ENCODE measurements at regions not wholly inside any gene's neighbourhood (a gene's known extent, or its start where the extent isn't known, plus 50 kb on each side); places are given as distances from the start of the nearest gene placed in this dataset.
"Not testable (repeated sequence)": the region's sequence is repeated elsewhere in the genome, so short reads cannot be mapped to it uniquely, and the experiment has no call there.

GRCh38 chr5:60436518-60436917 is 263.4 kb downstream of the DEPDC1B start:
- no peaks in the 10 kb centered on the region for H3K4me1 ChIP-seq
- no peaks in the 10 kb centered on the region for H3K36me3 ChIP-seq (ENCODE audit: control insufficient read depth, insufficient read depth, low read length)
- intact Hi-C loops (cut with micrococcal nuclease; ENCODE audit: unreplicated experiment): no loop called here
- ChIA-PET POLR2A (no interaction called here), CTCF (no interaction called here)
- H3K27me3 ChIP-seq (replicated peaks; ENCODE audit: control insufficient read depth, insufficient read depth, low read length): no peaks in the 10 kb centered on the region
- H3K4me3 Mint-ChIP-seq (ENCODE audit: unreplicated experiment): no peak overlapping the region
- no peak overlapping the region for H3K27ac Mint-ChIP-seq (ENCODE audit: unreplicated experiment)
- no peaks in the 10 kb centered on the region for H3K9me3 Mint-ChIP-seq (ENCODE audit: unreplicated experiment)
- BruUV-seq (replicated peaks): no TSS peak
- no peak for DNase-seq
- no peak for TF ChIP-seq CTCF (IDR thresholded peaks at IDR 0.05; ENCODE audit: insufficient read depth in 1 of 2, low read depth in 1 of 2, low read length in 1 of 2, severe bottlenecking in 1 of 2, unreplicated experiment in 1 of 2)
- H3K9me3 ChIP-seq: no peaks in the 10 kb centered on the region
- no peaks in the 10 kb centered on the region for H3K4me1 Mint-ChIP-seq (ENCODE audit: low read depth, unreplicated experiment)
- peaks cover 2% of the 10 kb centered on the region for H3K27me3 Mint-ChIP-seq (ENCODE audit: insufficient read depth, unreplicated experiment)
- H3K36me3 Mint-ChIP-seq (ENCODE audit: insufficient read depth, unreplicated experiment): no peaks in the 10 kb centered on the region
- no peak overlapping the region for H3K4me3 ChIP-seq (ENCODE audit: low read depth, low read length)

GRCh38 chr5:60435808-60436207 is 264.2 kb downstream of the DEPDC1B start:
- no peak overlapping the region for H3K27ac Mint-ChIP-seq (ENCODE audit: unreplicated experiment)
- ChIA-PET POLR2A (no interaction called here), CTCF (no interaction called here)
- no peaks in the 10 kb centered on the region for H3K9me3 Mint-ChIP-seq (ENCODE audit: unreplicated experiment)
- H3K36me3 Mint-ChIP-seq (ENCODE audit: insufficient read depth, unreplicated experiment): no peaks in the 10 kb centered on the region
- Histone ChIP-seq H3K9me3 (no peaks in the 10 kb centered on the region), H3K4me1 (no peaks in the 10 kb centered on the region), H3K36me3 (ENCODE audit: control insufficient read depth, insufficient read depth, low read length) (no peaks in the 10 kb centered on the region), H3K27me3 (replicated peaks; ENCODE audit: control insufficient read depth, insufficient read depth, low read length) (no peaks in the 10 kb centered on the region), H3K4me3 (ENCODE audit: low read depth, low read length) (no peak overlapping the region)
- no peak for DNase-seq
- H3K4me1 Mint-ChIP-seq (ENCODE audit: low read depth, unreplicated experiment): no peaks in the 10 kb centered on the region
- intact Hi-C loops (cut with micrococcal nuclease; ENCODE audit: unreplicated experiment): no loop called here
- H3K4me3 Mint-ChIP-seq (ENCODE audit: unreplicated experiment): no peak overlapping the region
- no TSS peak for BruUV-seq (replicated peaks)
- H3K27me3 Mint-ChIP-seq (ENCODE audit: insufficient read depth, unreplicated experiment): peaks cover 2% of the 10 kb centered on the region
- no peak for TF ChIP-seq CTCF (IDR thresholded peaks at IDR 0.05; ENCODE audit: insufficient read depth in 1 of 2, low read depth in 1 of 2, low read length in 1 of 2, severe bottlenecking in 1 of 2, unreplicated experiment in 1 of 2)

GRCh38 chr5:60426189-60426588 is 273.8 kb downstream of the DEPDC1B start:
- H3K4me1 Mint-ChIP-seq (ENCODE audit: low read depth, unreplicated experiment); H3K4me3 ChIP-seq (ENCODE audit: low read depth, low read length); H3K4me1 ChIP-seq; H3K27me3 Mint-ChIP-seq (ENCODE audit: insufficient read depth, unreplicated experiment); DNase-seq; BruUV-seq (replicated peaks); H3K9me3 Mint-ChIP-seq (ENCODE audit: unreplicated experiment); POLR2A ChIA-PET; H3K27ac Mint-ChIP-seq (ENCODE audit: unreplicated experiment); H3K9me3 ChIP-seq; H3K36me3 Mint-ChIP-seq (ENCODE audit: insufficient read depth, unreplicated experiment); intact Hi-C loops (cut with micrococcal nuclease; ENCODE audit: unreplicated experiment); H3K36me3 ChIP-seq (ENCODE audit: control insufficient read depth, insufficient read depth, low read length); H3K4me3 Mint-ChIP-seq (ENCODE audit: unreplicated experiment); H3K27me3 ChIP-seq (replicated peaks; ENCODE audit: control insufficient read depth, insufficient read depth, low read length): not testable (repeated sequence)
- CTCF ChIA-PET: interaction anchor here (0.6 kb wide), 1 partner anchor 427 kb away, joined by 6 read pairs; no protein-coding TSS in a partner anchor

GRCh38 chr5:60420773-60421172 is 279.2 kb downstream of the DEPDC1B start:
- POLR2A ChIA-PET: not testable (repeated sequence)

More at GRCh38 chr5:60420773-60421172, 279.2 kb downstream of the DEPDC1B start:
- CTCF ChIA-PET; H3K4me1 ChIP-seq; DNase-seq; H3K27ac Mint-ChIP-seq (ENCODE audit: unreplicated experiment); H3K36me3 Mint-ChIP-seq (ENCODE audit: insufficient read depth, unreplicated experiment); H3K27me3 ChIP-seq (replicated peaks; ENCODE audit: control insufficient read depth, insufficient read depth, low read length); BruUV-seq (replicated peaks); H3K9me3 ChIP-seq; H3K27me3 Mint-ChIP-seq (ENCODE audit: insufficient read depth, unreplicated experiment); H3K4me3 ChIP-seq (ENCODE audit: low read depth, low read length); intact Hi-C loops (cut with micrococcal nuclease; ENCODE audit: unreplicated experiment); H3K36me3 ChIP-seq (ENCODE audit: control insufficient read depth, insufficient read depth, low read length); H3K9me3 Mint-ChIP-seq (ENCODE audit: unreplicated experiment); H3K4me3 Mint-ChIP-seq (ENCODE audit: unreplicated experiment); H3K4me1 Mint-ChIP-seq (ENCODE audit: low read depth, unreplicated experiment): not testable (repeated sequence)
